Hypothalamus (tissue), 51 donors: ENCODE measurements at regions not wholly inside any gene's neighbourhood (a gene's known extent, or its start where the extent isn't known, plus 50 kb on each side); places are given as distances from the start of the nearest gene placed in this dataset.

Source experiments
- DNase-seq, 51 donors: peaks; one replicate each; lab custom pipeline; 2025; lab: John Stamatoyannopoulos, UW

- DNase-seq, result no peak
Observed at GRCh38 chr4:147398556-147398955, 82.3 kb upstream of the EDNRA start.

DNA sequence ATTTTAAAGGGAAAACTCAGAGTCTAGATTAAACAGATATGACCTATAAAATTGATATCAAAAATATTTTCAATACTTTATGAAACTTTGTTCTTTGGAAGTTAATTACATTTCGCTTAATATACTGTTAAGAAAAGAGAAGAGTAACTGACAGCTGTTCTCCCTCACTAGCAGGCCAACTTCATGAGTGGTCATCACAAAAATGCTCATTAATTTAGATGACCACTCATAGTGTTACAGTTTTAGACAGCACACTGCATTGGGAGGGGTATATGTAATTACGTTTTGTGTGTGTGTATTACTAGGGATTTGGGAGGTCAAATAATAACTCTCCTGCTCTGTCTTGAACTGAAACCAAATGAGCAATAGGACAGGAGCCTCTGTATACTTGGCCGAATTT lies 80.2 kb upstream of the EDNRA start:
- no peak for DNase-seq

DNA sequence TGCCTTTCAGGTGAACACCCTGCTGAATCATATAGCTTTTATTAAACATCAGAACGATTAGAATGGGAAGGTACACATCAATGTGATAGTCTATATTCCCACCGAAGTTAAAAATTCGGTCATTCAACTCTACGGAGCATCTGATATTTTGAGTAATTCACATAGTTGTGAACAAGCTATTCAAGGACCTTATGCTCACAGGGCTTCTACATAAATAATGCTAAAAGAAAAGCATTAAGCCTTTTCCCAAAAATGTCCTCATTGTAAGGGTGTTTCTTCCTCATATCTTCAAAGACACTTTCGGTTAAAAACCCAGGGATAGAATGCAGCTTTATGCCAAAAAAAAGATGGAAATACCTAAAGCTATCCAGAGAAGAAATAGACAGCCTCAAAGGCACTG lies 79.7 kb upstream of the EDNRA start:
- no peak for DNase-seq

DNA sequence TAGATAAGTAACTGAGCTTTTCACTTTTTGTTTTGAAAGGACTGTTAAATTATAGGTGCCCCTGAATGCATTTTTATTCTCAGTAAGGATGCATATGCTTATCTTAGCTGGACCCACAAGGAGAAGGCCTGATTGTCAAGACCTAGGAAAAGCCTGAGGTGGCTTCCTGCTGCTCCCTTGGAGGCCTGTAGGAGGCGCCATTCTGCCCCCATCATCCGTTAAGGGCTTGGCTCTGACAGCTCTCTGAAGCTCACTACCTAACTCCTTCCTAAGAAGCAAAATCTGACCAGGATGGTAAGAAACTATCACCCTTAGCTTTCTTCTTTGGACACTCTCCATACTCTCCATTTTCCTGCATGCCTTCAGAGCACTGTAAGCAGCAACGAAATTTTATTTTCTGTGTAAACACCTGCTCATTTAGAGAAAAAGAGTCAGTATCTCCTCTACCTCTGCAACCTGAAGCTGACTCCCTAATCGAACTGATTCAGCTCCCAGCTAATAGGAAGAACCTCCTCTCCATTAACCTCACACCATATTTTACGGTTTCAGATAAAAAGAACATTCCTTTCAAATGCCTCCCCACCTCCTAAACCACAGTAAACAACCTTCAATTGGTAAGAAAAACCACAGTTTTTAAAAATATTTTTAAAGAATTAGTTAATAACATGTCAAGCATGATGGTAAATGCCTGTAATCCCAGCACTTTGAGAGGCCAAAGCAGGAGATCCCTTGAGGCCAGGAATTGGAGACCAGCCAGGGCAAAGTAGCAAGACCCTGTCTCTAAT lies 73.4 kb upstream of the EDNRA start:
- no peak for DNase-seq

- DNase-seq, result no peak
Observed at GRCh38 chr4:147408189-147408588, 72.7 kb upstream of the EDNRA start.

DNA sequence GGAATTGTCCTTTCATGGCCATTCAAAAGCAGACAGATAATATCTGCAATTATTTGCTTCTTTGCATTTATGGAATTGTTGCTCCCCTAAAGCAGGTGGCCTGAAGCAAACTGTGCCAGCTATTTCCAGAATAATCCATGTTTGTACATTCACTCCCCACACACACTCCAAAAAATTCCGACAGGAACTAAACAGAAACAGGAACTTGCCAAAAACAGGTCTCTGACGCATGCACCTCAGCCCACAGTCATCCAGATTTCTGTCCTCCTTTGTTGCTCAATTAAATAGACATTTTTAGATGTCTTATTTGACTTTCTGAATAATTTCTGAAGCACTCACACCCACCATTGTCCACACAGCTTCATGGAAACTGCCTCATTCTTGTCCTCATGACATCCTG lies 71.5 kb upstream of the EDNRA start:
- no peak for DNase-seq

DNA sequence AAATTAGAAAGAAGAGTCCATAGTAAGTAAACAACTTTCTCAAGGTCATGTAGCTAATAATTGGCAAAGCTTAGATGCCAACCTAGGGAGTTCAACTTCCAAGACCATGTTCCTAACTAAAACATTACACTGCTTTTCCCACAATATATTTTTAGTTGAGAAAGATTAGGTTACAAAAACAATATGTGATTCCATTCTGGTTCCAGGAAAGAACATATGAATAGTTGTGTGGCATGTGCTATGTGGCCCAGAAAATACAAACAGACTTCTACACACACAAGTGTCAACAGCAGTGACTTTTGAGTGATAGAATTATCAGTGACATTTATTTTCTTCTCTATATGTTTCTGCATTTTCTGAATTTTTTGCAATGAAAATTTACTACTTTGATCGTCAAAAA lies 62.7 kb upstream of the EDNRA start:
- no peak for DNase-seq

- no peak for DNase-seq
Observed at GRCh38 chr4:147421456-147421855, 59.4 kb upstream of the EDNRA start.

GRCh38 chr4:147423229-147423628 lies 57.7 kb upstream of the EDNRA start:
- no peak for DNase-seq

GRCh38 chr4:147425019-147425418 lies 55.9 kb upstream of the EDNRA start:
- DNase-seq, result no peak

- no peak for DNase-seq
Observed at GRCh38 chr4:147428583-147428982, 52.3 kb upstream of the EDNRA start.

- no peak for DNase-seq
Observed at GRCh38 chr4:147430111-147430510, 50.8 kb upstream of the EDNRA start.
